Prostate gland (tissue), 2 donors: ENCODE measurements at regions not wholly inside any gene's neighbourhood (a gene's known extent, or its start where the extent isn't known, plus 50 kb on each side); places are given as distances from the start of the nearest gene placed in this dataset.

Experiments
- DNase-seq: peaks from one replicate; pipeline ENCODE4 v3.0.0-alpha.2; 2019; ENCODE audit warnings: low spot score
- H3K27ac ChIP-seq, 2 donors: fragments of 200-600 bp; sonication (generic); 2 replicates each; pipeline ENCODE4 v1.5.1; 2017 to 2019
- H3K27me3 ChIP-seq: fragments of 200-600 bp; sonication (generic); replicated peaks from 2 replicates; pipeline ENCODE4 v1.5.1; 2019; ENCODE audit not compliant: insufficient read depth
- H3K36me3 ChIP-seq, 2 donors: fragments of 200-600 bp; sonication (generic); 1 replicate in 1 of 2; 2 replicates in 1 of 2; pipeline versions ENCODE4 v1.5.1 to v1.8.1; 2017 to 2019
- H3K4me1 ChIP-seq: fragments of 200-600 bp; sonication (generic); replicated peaks from 2 replicates; pipeline ENCODE4 v1.5.1; 2019
- H3K4me3 ChIP-seq, 2 donors: fragments of 200-600 bp; sonication (generic); 2 replicates each; pipeline ENCODE4 v1.5.1; 2017 to 2019
- H3K9me3 ChIP-seq: fragments of 200-600 bp; sonication (generic); 2 replicates; pipeline ENCODE4 v1.5.1; 2017
- CTCF ChIP-seq, 4 experiments: fragments of 200-600 bp in 2 of 4; fragments of 450-650 bp in 2 of 4; sonication (generic) in 2 of 4; IDR thresholded peaks; 1 replicate in 3 of 4; 2 replicates in 1 of 4; pipeline ENCODE4 v1.5.1; 2016 to 2019; ENCODE audit warnings: antibody characterized with exemption in 4 of 4, mild to moderate bottlenecking in 2 of 4, moderate library complexity in 2 of 4
- POLR2A ChIP-seq: fragments of 450-650 bp; IDR thresholded peaks from one replicate; pipeline ENCODE4 v1.6.1; 2016; ENCODE audit warnings: antibody characterized with exemption, mild to moderate bottlenecking
- POLR2AphosphoS5 ChIP-seq: sonication (generic); formaldehyde crosslinking; IDR thresholded peaks from one replicate; pipeline ENCODE4 v1.6.1; 2017; ENCODE audit warnings: antibody characterized with exemption
- WGBS: methylation state at CpG from one replicate; pipeline ENCODE4 v1.1.5; 2018; 5-methylcytosine and 5-hydroxymethylcytosine counted together
- intact Hi-C: fragments of 100-400 bp; cut with DNase I; formaldehyde crosslinking; loops from one replicate; pipeline ENCODE4 v1.14.2; 2022

- H3K9me3 ChIP-seq: no peaks in the 10 kb centered on the region
- DNase-seq: peak; percentile 1
- intact Hi-C loops: no loop called here
- H3K4me3 ChIP-seq: no peak overlapping the region
- no peaks in the 10 kb centered on the region for H3K4me1 ChIP-seq
- H3K27ac ChIP-seq: no peak overlapping the region
- H3K36me3 ChIP-seq: no peaks in the 10 kb centered on the region
- TF ChIP-seq CTCF (IDR thresholded peaks at IDR 0.05) (no peak), POLR2AphosphoS5 (no peak)
- 93% methylated on average over 3 of the region's 3 CpGs for WGBS
- H3K27me3 ChIP-seq: no peaks in the 10 kb centered on the region
These were observed 284.6 kb downstream of the CDC5L start for GRCh38 chr6:44672086-44672485.

DNA sequence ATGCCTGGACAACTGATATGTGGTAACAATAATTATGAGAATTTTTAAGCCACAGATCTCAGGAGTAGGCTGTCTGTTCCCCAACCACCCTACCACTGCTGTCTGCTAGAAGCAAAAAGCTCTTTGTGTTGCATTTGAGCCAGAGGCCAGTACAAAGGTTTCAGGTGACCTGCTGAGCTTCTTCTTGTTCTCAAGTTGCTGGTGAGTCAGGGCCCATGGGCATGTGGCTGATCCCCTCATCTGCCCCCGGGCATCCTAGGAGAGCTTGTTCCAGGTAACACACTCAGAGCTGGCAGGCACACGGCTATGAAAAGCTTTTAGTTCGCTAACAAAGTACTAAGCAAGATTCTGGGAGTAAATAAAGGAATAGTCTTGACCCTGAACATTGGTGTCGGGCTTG is 285.3 kb downstream of the CDC5L start:
- Histone ChIP-seq H3K27me3 (no peaks in the 10 kb centered on the region), H3K36me3 (no peaks in the 10 kb centered on the region), H3K27ac (no peak overlapping the region), H3K4me3 (no peak overlapping the region), H3K9me3 (no peaks in the 10 kb centered on the region), H3K4me1 (no peaks in the 10 kb centered on the region)
- WGBS: 66% methylated on average over 4 of the region's 4 CpGs
- DNase-seq: peak; percentile 3
- intact Hi-C loops: no loop called here
- TF ChIP-seq POLR2AphosphoS5: no peak
- no peak for TF ChIP-seq CTCF (IDR thresholded peaks at IDR 0.05)
- no peak for TF ChIP-seq POLR2A

DNA sequence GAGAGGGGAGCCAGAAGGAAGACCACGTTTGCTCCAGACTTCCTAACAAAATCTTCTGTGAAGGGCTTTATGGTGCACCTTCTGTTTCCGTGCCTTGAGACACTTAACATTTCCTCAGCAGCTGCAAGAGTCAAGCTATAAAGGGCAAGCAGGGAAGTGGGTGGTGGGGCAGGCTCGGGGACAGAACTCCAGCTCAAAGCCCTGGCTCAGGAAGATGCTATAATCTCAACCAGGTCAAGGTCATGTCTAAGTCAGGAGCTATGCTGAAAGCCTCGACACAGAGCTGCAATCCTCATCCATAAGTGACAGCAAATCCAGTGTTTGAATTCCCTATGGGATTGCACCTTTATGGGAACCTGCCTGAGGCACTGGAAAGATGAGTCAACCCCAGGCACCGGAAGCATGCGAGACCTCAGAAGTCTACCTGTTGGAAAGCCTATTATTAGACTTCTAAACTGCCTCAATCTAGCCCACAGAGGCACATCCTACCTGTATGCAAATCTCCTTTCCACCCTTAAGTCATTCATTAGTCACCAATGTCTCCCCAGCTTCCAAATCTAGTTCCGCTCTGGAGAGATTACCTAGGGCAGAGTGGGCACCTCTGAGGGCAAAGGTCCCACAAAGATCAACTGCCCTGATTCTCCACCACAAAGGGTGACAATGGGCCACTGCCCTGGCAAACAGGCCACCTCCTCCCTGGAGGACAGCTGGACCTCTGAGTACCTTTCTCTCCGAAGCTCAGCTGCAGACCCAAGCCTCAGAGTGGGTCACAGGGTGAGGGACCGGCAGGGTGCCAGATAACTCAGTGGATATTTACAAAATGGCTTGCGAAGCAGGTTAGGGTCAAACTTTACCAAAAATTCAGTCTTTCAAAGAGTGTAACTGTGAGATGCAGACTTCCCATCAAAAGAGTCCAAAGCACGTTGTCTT is 287.0 kb downstream of the CDC5L start:
- Histone ChIP-seq H3K27me3 (no peaks in the 10 kb centered on the region), H3K4me1 (no peaks in the 10 kb centered on the region), H3K9me3 (no peaks in the 10 kb centered on the region), H3K27ac (peak overlapping the region; percentile 10 to 68), H3K36me3 (no peaks in the 10 kb centered on the region), H3K4me3 (no peak overlapping the region)
- TF ChIP-seq POLR2AphosphoS5 (no peak), POLR2A (no peak), CTCF (IDR thresholded peaks at IDR 0.05) (no peak)
- peak; percentile 3 for DNase-seq
- WGBS: 81% methylated on average over 11 of the region's 11 CpGs
- intact Hi-C loops: no loop called here

- H3K27me3 ChIP-seq: no peaks in the 10 kb centered on the region
- peak overlapping the region; percentile 0 to 68 for H3K27ac ChIP-seq
- no peak overlapping the region for H3K4me3 ChIP-seq
- 82% methylated on average over 2 of the region's 2 CpGs for WGBS
- TF ChIP-seq POLR2AphosphoS5 (peak; percentile 33), POLR2A (no peak), CTCF (IDR thresholded peaks at IDR 0.05) (peak in 1 of 4 experiments; percentile 18)
- peak; percentile 10 for DNase-seq
- intact Hi-C loops: no loop called here
- H3K9me3 ChIP-seq: no peaks in the 10 kb centered on the region
- no peaks in the 10 kb centered on the region for H3K36me3 ChIP-seq
- no peaks in the 10 kb centered on the region for H3K4me1 ChIP-seq
These were observed 287.9 kb downstream of the CDC5L start for GRCh38 chr6:44675449-44675848.
